ENCODE measurements at regions not wholly inside any gene's neighbourhood (a gene's known extent, or its start where the extent isn't known, plus 50 kb on each side); places are given as distances from the start of the nearest gene placed in this dataset.

- no peak for DNase-seq (ENCODE audit: low spot score)
- ATAC-seq (ENCODE audit: low FRiP score) = no peak
- TF ChIP-seq CTCF (IDR thresholded peaks at IDR 0.05) = no peak
These were observed 65.7 kb upstream of the RTN4 start for GRCh38 chr2:55115761-55116597.

GRCh38 chr2:55114597-55114996, 64.3 kb upstream of the RTN4 start:
- no peak for TF ChIP-seq CTCF (IDR thresholded peaks at IDR 0.05)
- ATAC-seq (ENCODE audit: low FRiP score) = no peak
- no peak for DNase-seq (ENCODE audit: low spot score)

GRCh38 chr2:55114082-55114481, 63.8 kb upstream of the RTN4 start:
- TF ChIP-seq CTCF (IDR thresholded peaks at IDR 0.05) = no peak
- ATAC-seq (ENCODE audit: low FRiP score) (no peak), DNase-seq (ENCODE audit: low spot score) (no peak)

GRCh38 chr2:55112229-55113031, 62.2 kb upstream of the RTN4 start:
- DNase-seq (ENCODE audit: low spot score) (no peak), ATAC-seq (ENCODE audit: low FRiP score) (peak; percentile 68)
- no peak for TF ChIP-seq CTCF (IDR thresholded peaks at IDR 0.05)

- peak; percentile 87 for ATAC-seq (ENCODE audit: low FRiP score)
- DNase-seq (ENCODE audit: low spot score) = peak; percentile 43
- TF ChIP-seq CTCF (IDR thresholded peaks at IDR 0.05) = no peak
These were observed 61.4 kb upstream of the RTN4 start for GRCh38 chr2:55111570-55112228.

- TF ChIP-seq CTCF (IDR thresholded peaks at IDR 0.05) = no peak
- DNase-seq (ENCODE audit: low spot score) = no peak
- no peak for ATAC-seq (ENCODE audit: low FRiP score)
These were observed 60.9 kb upstream of the RTN4 start for GRCh38 chr2:55111230-55111569.
